GM13977 (cell line): ENCODE measurements at regions not wholly inside any gene's neighbourhood (a gene's known extent, or its start where the extent isn't known, plus 50 kb on each side); places are given as distances from the start of the nearest gene placed in this dataset.
"Not testable (repeated sequence)": the region's sequence is repeated elsewhere in the genome, so short reads cannot be mapped to it uniquely, and the experiment has no call there.

Experiments used
- DNase-seq: peaks from one replicate; pipeline ENCODE4 v3.0.0; 2012; ENCODE audit warnings: low spot score
- in situ Hi-C: fragments of 300-500 bp; cut with MboI; formaldehyde crosslinking; loops from one replicate; pipeline ENCODE4 v1.12.0; 2022; ENCODE audit warnings: low sequenced_read_pairs, low pct_unique_long_range_greater_than_20kb, mixed read lengths, inconsistent platforms; ENCODE audit not compliant: unreplicated experiment
- TF ChIP-seq, protein P1 (sequence below): IDR thresholded peaks from 2 replicates; pipeline ENCODE4 v1.5.1; 2012; ENCODE audit warnings: mild to moderate bottlenecking, control low read depth; ENCODE audit not compliant: insufficient read depth; ENCODE audit errors: extremely low read depth, missing control alignments

DNA sequence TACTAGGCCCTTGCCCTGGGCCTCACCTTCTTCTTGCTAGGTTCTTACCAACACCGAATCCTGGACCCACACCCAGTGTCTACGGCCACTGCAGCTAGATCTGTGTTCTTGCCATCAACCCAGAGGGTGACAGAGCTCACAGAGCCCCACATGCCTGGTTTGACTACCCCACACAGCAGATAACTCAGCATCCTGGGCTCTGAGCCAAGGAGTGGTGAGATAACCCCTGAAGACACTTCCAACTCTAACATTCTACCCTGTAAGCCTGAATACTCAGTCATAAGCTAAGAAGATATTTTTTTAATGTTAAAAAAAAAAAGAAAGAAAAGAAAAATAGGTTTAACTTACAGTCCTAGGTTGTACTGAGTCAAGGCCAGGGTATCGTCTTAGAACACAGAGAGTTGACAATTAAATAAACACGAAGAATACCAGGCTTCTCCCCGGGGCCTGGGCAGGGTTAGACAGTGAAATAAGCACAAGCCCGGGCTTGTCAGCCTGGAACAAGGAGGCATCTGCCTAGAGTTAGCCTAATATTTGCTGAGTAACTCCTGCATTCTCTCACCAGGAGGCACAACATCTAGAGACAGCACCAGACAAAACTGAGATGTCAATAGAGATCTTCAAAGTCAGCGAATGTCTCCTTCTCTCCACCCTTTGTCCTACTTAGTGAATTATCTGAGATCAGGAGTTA, 556.5 kb upstream of the LRRN3 start:
- no peak for DNase-seq
- in situ Hi-C loops = no loop called here
- TF ChIP-seq, protein P1, sequence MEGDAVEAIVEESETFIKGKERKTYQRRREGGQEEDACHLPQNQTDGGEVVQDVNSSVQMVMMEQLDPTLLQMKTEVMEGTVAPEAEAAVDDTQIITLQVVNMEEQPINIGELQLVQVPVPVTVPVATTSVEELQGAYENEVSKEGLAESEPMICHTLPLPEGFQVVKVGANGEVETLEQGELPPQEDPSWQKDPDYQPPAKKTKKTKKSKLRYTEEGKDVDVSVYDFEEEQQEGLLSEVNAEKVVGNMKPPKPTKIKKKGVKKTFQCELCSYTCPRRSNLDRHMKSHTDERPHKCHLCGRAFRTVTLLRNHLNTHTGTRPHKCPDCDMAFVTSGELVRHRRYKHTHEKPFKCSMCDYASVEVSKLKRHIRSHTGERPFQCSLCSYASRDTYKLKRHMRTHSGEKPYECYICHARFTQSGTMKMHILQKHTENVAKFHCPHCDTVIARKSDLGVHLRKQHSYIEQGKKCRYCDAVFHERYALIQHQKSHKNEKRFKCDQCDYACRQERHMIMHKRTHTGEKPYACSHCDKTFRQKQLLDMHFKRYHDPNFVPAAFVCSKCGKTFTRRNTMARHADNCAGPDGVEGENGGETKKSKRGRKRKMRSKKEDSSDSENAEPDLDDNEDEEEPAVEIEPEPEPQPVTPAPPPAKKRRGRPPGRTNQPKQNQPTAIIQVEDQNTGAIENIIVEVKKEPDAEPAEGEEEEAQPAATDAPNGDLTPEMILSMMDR = no peak

DNA sequence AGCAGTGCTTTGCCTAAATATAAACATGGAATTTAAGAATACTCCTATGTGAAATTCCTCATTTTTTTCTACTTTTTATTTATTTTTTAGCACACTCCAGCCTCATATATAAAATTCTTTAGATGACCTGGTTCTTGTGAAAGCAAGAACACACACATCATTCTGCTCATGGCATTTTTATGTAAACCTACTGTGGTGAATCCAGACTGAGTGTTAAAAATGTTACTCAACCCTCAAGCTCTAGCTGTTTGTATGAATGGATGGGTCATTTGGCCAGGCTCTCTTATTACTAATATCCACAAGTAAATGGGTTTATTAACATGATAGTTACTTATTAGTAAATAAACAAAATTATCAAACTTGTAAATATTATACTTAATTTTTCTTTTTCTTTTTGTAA, 551.7 kb upstream of the LRRN3 start:
- DNase-seq = no peak
- in situ Hi-C loops = no loop called here
- TF ChIP-seq, protein P1 = no peak

DNA sequence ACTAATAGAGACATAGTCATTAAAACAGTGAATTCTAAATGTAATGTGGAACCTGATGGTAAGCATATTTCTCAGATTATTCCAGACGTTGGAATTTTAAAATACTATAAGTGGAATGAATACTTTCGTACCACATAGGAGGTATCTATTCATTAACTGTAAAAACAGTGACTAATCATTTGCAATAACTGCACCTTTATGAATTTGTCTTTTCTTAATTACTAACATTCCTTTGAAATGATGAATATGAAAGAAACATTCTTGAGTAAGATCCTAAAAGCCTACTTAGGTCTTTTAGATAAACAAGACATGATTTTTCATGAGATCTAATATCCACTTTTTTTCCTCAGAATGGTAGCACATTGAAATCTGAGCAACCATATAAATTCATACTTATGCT, 549.0 kb upstream of the LRRN3 start:
- DNase-seq = no peak
- TF ChIP-seq, protein P1 = no peak
- in situ Hi-C loops = no loop called here

DNA sequence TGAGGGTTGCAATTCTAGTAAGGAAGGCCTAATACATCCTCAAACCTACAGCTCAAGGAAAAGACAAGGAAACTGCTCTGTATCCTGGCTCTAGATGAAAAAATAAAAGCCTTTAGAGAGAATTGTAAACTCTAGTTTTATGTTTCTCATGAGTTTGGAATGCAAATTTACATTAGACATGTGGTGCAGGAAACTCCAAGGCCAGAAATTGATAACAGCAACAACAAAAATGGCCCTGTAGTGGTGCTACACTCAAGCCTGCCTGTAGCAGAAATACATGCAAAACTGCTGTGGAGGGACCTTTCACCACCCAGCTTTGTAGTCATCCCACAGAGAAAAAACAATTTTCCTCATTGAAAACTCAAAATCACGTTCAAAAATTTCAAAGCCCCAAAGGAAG, 546.7 kb upstream of the LRRN3 start:
- in situ Hi-C loops = no loop called here
- DNase-seq = no peak
- TF ChIP-seq, protein P1 = no peak

DNA sequence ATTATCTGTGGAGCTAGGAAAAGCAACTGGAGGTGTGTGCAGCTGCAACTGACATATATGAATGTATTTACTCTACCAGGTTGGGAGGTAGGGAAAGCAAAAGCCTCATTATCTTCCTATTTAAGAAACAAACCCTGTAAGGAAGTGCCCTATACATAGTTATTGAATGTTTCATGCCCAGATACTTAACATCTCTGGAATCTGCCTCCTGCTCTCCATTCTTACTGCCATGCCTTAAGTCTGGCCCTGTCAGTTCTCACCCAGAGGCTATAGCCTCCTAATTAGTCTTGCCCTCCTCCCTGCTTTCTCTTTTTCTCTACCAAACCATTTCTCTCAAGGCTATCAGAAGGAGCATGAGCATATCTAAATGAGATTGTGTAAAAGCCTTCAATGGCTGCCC, 542.6 kb upstream of the LRRN3 start:
- TF ChIP-seq, protein P1 = no peak
- in situ Hi-C loops = no loop called here
- DNase-seq = no peak

DNA sequence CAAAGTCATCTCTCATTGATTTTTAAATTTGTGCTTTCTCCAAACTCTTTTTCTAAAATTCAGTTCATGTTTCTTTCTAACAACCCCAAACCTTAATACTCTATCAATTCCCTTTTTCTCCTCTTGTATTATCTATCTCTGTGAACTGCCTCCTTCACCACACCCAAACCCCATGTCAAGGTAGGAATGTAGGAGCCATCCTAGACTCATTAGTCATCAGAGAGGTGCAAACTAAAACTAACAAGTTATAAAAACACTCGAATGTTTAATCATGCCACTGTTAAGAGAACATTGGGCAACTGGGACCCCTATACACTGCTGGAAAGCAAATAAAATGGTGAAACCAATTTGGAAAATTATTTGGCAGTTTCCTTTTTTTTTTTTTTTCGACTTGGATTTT, 533.8 kb upstream of the LRRN3 start:
- in situ Hi-C loops = no loop called here

DNA sequence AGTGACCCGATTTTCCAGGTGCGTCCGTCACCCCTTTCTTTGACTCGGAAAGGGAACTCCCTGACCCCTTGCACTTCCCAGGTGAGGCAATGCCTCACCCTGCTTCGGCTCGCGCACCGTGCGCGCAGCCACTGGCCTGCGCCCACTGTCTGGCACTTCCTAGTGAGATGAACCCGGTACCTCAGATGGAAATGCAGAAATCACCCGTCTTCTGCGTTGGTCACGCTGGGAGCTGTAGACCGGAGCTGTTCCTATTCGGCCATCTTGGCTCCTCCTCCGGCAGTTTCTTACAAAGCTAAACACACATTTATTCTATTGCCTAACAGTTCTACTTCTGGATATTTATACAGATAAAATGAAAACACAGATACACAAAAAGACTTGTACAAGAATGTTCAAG, 527.6 kb upstream of the LRRN3 start:
- DNase-seq = not testable (repeated sequence)

More for the DNA sequence above, 533.8 kb upstream of the LRRN3 start:
- TF ChIP-seq, protein P1 = no peak
- no peak for DNase-seq

More for the DNA sequence above, 527.6 kb upstream of the LRRN3 start:
- in situ Hi-C loops = not testable (repeated sequence)
